Keratinocyte (primary cell): ENCODE measurements at regions not wholly inside any gene's neighbourhood (a gene's known extent, or its start where the extent isn't known, plus 50 kb on each side); places are given as distances from the start of the nearest gene placed in this dataset.

Experiments used
- DNase-seq: peaks from one replicate; pipeline ENCODE4 v3.0.0-alpha.2; 2011; ENCODE audit warnings: low read depth, missing footprints, low spot score
- FAIRE-seq: peaks from 2 replicates; lab custom pipeline; 2011; peaks lifted over from hg19 to GRCh38; lab: Jason Lieb, UNC
- H2AFZ ChIP-seq: 2 replicates; pipeline ENCODE4 v1.6.0; 2012; ENCODE audit warnings: low read length, control low read depth, inconsistent platforms; ENCODE audit not compliant: control insufficient read depth
- H3K27ac ChIP-seq: 2 replicates; pipeline ENCODE4 v1.5.1; 2011; ENCODE audit warnings: low read length; ENCODE audit not compliant: control insufficient read depth, insufficient read depth
- H3K27me3 ChIP-seq: 3 replicates; pipeline ENCODE4 v1.6.0; 2011; ENCODE audit warnings: low read length; ENCODE audit not compliant: control insufficient read depth, insufficient read depth; ENCODE audit errors: extremely low read depth
- H3K36me3 ChIP-seq, 2 experiments: 2 replicates in 1 of 2; 3 replicates in 1 of 2; pipeline ENCODE4 v1.5.1; 2011; ENCODE audit warnings: low read length in 2 of 2, mild to moderate bottlenecking in 1 of 2; ENCODE audit not compliant: control insufficient read depth in 2 of 2, insufficient read depth in 2 of 2; ENCODE audit errors: extremely low read depth in 1 of 2
- H3K4me1 ChIP-seq: 3 replicates; pipeline ENCODE4 v1.5.1; 2011; ENCODE audit warnings: low read length; ENCODE audit not compliant: control insufficient read depth, insufficient read depth; ENCODE audit errors: extremely low read depth
- H3K4me2 ChIP-seq: 3 replicates; pipeline ENCODE4 v1.6.0; 2011; ENCODE audit warnings: low read depth, low read length; ENCODE audit not compliant: control insufficient read depth, insufficient read depth; ENCODE audit errors: extremely low read depth
- H3K4me3 ChIP-seq, 3 experiments: fragments of 200-600 bp in 1 of 3; sonication (generic) in 1 of 3; 2 replicates in 2 of 3; 3 replicates in 1 of 3; pipeline ENCODE4 v1.5.1; 2011 to 2016; ENCODE audit warnings: low read length in 3 of 3, mild to moderate bottlenecking in 3 of 3, control low read depth in 2 of 3, inconsistent platforms in 1 of 3, low read depth in 1 of 3, mixed read lengths in 1 of 3, mixed run types in 1 of 3, moderate library complexity in 1 of 3; ENCODE audit not compliant: control insufficient read depth in 2 of 3, insufficient read depth in 2 of 3; ENCODE audit errors: extremely low read depth in 1 of 3
- H3K79me2 ChIP-seq: 2 replicates; pipeline ENCODE4 v1.6.0; 2012; ENCODE audit warnings: low read length; ENCODE audit not compliant: control insufficient read depth, insufficient read depth
- H3K9ac ChIP-seq: 3 replicates; pipeline ENCODE4 v1.6.0; 2011; ENCODE audit warnings: low read length; ENCODE audit not compliant: control insufficient read depth, insufficient read depth; ENCODE audit errors: extremely low read depth
- H3K9me1 ChIP-seq: 3 replicates; pipeline ENCODE4 v1.6.0; 2011; ENCODE audit warnings: low read length; ENCODE audit not compliant: control insufficient read depth, insufficient read depth; ENCODE audit errors: extremely low read depth
- H3K9me3 ChIP-seq: 2 replicates; pipeline ENCODE4 v1.5.1; 2012; ENCODE audit warnings: low read depth, low read length; ENCODE audit not compliant: control insufficient read depth
- H4K20me1 ChIP-seq: 3 replicates; pipeline ENCODE4 v1.6.0; 2011; ENCODE audit warnings: low read length; ENCODE audit not compliant: control insufficient read depth, insufficient read depth; ENCODE audit errors: extremely low read depth
- EZH2 ChIP-seq: IDR thresholded peaks from one replicate; pipeline ENCODE4 v1.6.1; 2012; ENCODE audit warnings: inconsistent platforms, mild to moderate bottlenecking, low read length, moderate library complexity
- dilution Hi-C: fragments of 300-500 bp; cut with MboI; formaldehyde crosslinking; loops from one replicate; pipeline ENCODE4 v1.7.0; 2020; ENCODE audit warnings: low sequenced_read_pairs; ENCODE audit not compliant: extremely low pct_ligation_motif_present
- TF ChIP-seq, protein P1 (sequence below), 3 experiments: IDR thresholded peaks in 1 of 3; conservative IDR thresholded peaks in 1 of 3; optimal IDR thresholded peaks in 1 of 3; 2 replicates in 2 of 3; 3 replicates in 1 of 3; pipeline versions ENCODE3 to v1.5.1; 2011; ENCODE audit warnings: low read length in 3 of 3, mild to moderate bottlenecking in 3 of 3, moderate library complexity in 2 of 3, control low read depth in 1 of 3, inconsistent platforms in 1 of 3; ENCODE audit not compliant: insufficient read depth in 2 of 3; ENCODE audit errors: extremely low read depth in 1 of 3

GRCh38 chr1:198079432-198079951, 77.3 kb upstream of the NEK7 start:
- H3K4me2 ChIP-seq = no peak overlapping the region
- FAIRE-seq = no peak
- DNase-seq = no peak
- no peaks in the 10 kb centered on the region for H3K27me3 ChIP-seq
- dilution Hi-C loops = no loop called here
- H3K79me2 ChIP-seq = no peaks in the 10 kb centered on the region
- H3K27ac ChIP-seq = no peak overlapping the region
- no peaks in the 10 kb centered on the region for H3K9me3 ChIP-seq
- H2AFZ ChIP-seq = no peak overlapping the region
- no peaks in the 10 kb centered on the region for H4K20me1 ChIP-seq
- H3K9me1 ChIP-seq = no peaks in the 10 kb centered on the region
- TF ChIP-seq, protein P1, sequence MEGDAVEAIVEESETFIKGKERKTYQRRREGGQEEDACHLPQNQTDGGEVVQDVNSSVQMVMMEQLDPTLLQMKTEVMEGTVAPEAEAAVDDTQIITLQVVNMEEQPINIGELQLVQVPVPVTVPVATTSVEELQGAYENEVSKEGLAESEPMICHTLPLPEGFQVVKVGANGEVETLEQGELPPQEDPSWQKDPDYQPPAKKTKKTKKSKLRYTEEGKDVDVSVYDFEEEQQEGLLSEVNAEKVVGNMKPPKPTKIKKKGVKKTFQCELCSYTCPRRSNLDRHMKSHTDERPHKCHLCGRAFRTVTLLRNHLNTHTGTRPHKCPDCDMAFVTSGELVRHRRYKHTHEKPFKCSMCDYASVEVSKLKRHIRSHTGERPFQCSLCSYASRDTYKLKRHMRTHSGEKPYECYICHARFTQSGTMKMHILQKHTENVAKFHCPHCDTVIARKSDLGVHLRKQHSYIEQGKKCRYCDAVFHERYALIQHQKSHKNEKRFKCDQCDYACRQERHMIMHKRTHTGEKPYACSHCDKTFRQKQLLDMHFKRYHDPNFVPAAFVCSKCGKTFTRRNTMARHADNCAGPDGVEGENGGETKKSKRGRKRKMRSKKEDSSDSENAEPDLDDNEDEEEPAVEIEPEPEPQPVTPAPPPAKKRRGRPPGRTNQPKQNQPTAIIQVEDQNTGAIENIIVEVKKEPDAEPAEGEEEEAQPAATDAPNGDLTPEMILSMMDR (optimal IDR thresholded peaks at IDR 0.05 in 1 of 3, IDR thresholded peaks at IDR 0.05 in 1 of 3, conservative IDR thresholded peaks at IDR 0.05 in 1 of 3; ENCODE audit: extremely low read depth in 1 of 3, insufficient read depth in 2 of 3, low read length in 3 of 3) = no peak
- TF ChIP-seq EZH2 = no peak
- H3K9ac ChIP-seq = no peak overlapping the region
- no peaks in the 10 kb centered on the region for H3K4me1 ChIP-seq
- H3K36me3 ChIP-seq = no peaks in the 10 kb centered on the region
- no peak overlapping the region for H3K4me3 ChIP-seq

DNA sequence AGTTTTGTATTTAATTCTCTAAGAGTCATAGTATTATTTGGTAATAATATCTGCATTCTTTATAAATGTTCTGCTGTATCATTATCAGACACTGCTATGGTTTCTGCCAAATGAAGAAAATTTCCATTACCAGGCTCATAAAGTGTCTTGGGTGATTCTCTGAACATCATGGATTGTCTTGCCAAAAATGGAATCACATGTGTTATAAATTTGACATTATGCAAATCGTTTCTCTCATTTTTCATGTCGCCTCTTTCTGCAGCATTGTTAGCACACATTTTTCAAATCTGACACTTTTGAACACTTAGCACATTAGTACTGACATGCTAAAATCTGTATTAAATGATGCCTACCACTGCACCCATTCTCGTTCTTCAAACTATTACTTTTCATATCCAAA, 74.2 kb upstream of the NEK7 start:
- Histone ChIP-seq H3K79me2 (no peaks in the 10 kb centered on the region), H3K9me1 (no peaks in the 10 kb centered on the region), H3K4me3 (no peak overlapping the region), H3K9ac (no peak overlapping the region), H3K27me3 (no peaks in the 10 kb centered on the region), H2AFZ (no peak overlapping the region), H3K4me1 (no peaks in the 10 kb centered on the region), H3K27ac (no peak overlapping the region), H4K20me1 (no peaks in the 10 kb centered on the region), H3K36me3 (no peaks in the 10 kb centered on the region), H3K4me2 (no peak overlapping the region), H3K9me3 (no peaks in the 10 kb centered on the region)
- no peak for FAIRE-seq
- dilution Hi-C loops = no loop called here
- DNase-seq = no peak
- TF ChIP-seq EZH2 = no peak
- TF ChIP-seq, protein P1 (optimal IDR thresholded peaks at IDR 0.05 in 1 of 3, IDR thresholded peaks at IDR 0.05 in 1 of 3, conservative IDR thresholded peaks at IDR 0.05 in 1 of 3; ENCODE audit: extremely low read depth in 1 of 3, insufficient read depth in 2 of 3, low read length in 3 of 3) = no peak
